Panc1 (cell line): ENCODE measurements at regions not wholly inside any gene's neighbourhood (a gene's known extent, or its start where the extent isn't known, plus 50 kb on each side); places are given as distances from the start of the nearest gene placed in this dataset.
A peak's percentile ranks its signal among the peaks of the same experiment; 100 is the strongest.

Experiments used
- ATAC-seq: fragments of 200-7000 bp; cut with Tn5 transposase; 2 replicates; pipeline ENCODE4 v1.9.1; 2020; ENCODE audit warnings: mild to moderate bottlenecking, moderate library complexity
- BruUV-seq: library from RNA; stranded (reverse); fragments of 400-500 nt; replicated peaks from 2 replicates; lab custom pipeline; 2021; lab: Mats Ljungman, UMichigan
- CTCF ChIA-PET: fragments of 300-600 bp; sonication (Branson Sonifier 250); formaldehyde crosslinking; loops from one replicate; lab custom pipeline; 2022; ENCODE audit warnings: antibody characterized with exemption; lab: Charles Lee
- POLR2A ChIA-PET: fragments of 300-600 bp; sonication (Branson Sonifier 250); formaldehyde crosslinking; loops from one replicate; lab custom pipeline; 2022; ENCODE audit warnings: antibody characterized with exemption; lab: Charles Lee
- DNase-seq: peaks from one replicate; pipeline ENCODE4 v3.0.0-alpha.2; 2010; ENCODE audit warnings: low read depth, low spot score
- H3K27ac ChIP-seq: 2 replicates; pipeline ENCODE4 v1.5.1; 2011; ENCODE audit warnings: mild to moderate bottlenecking, low read length, inconsistent platforms
- H3K27me3 ChIP-seq: fragments of 200-500 bp; sonication (Bioruptor generic); 2 replicates; pipeline ENCODE4 v1.6.0; 2014; ENCODE audit warnings: low read length, inconsistent platforms; ENCODE audit not compliant: control insufficient read depth, insufficient read depth
- H3K36me3 ChIP-seq: fragments of 200-500 bp; sonication (Bioruptor generic); 2 replicates; pipeline ENCODE4 v1.5.1; 2014; ENCODE audit warnings: inconsistent platforms, mild to moderate bottlenecking, low read length, moderate library complexity; ENCODE audit not compliant: control insufficient read depth, insufficient read depth
- H3K4me1 ChIP-seq: 2 replicates; pipeline ENCODE4 v1.5.1; 2011; ENCODE audit warnings: inconsistent platforms, mild to moderate bottlenecking, low read length, moderate library complexity; ENCODE audit not compliant: control insufficient read depth, insufficient read depth
- H3K4me3 ChIP-seq, 2 experiments: 2 replicates each; pipeline ENCODE4 v1.5.1; 2011 to 2012; ENCODE audit warnings: low read depth in 2 of 2, low read length in 2 of 2, mild to moderate bottlenecking in 2 of 2, inconsistent platforms in 1 of 2, moderate library complexity in 1 of 2
- H3K9me3 ChIP-seq: fragments of 200-500 bp; sonication (Bioruptor generic); 2 replicates; pipeline ENCODE4 v1.5.1; 2014; ENCODE audit warnings: low read depth, mild to moderate bottlenecking, inconsistent platforms, low read length, moderate library complexity; ENCODE audit not compliant: control insufficient read depth, insufficient read depth
- CTCF ChIP-seq: fragments of 450-650 bp; IDR thresholded peaks from 2 replicates; pipeline ENCODE4 v1.5.1; 2017; ENCODE audit warnings: mild to moderate bottlenecking
- POLR2AphosphoS5 ChIP-seq: IDR thresholded peaks from 2 replicates; pipeline ENCODE4 v1.6.1; 2012; ENCODE audit warnings: mild to moderate bottlenecking, low read depth, low read length, moderate library complexity
- SIN3A ChIP-seq: IDR thresholded peaks from 2 replicates; pipeline ENCODE4 v1.6.1; 2012; ENCODE audit warnings: low read depth, mild to moderate bottlenecking, low read length, moderate library complexity, borderline replicate concordance; ENCODE audit not compliant: insufficient read depth
- TCF7L2 ChIP-seq: IDR thresholded peaks from 2 replicates; pipeline ENCODE4 v1.6.1; 2011; ENCODE audit warnings: mild to moderate bottlenecking, low read depth, low read length, inconsistent platforms
- in situ Hi-C: cut with HindIII; loops from 2 replicates; pipeline ENCODE4 v1.10.0; 2016; ENCODE audit warnings: low sequenced_read_pairs, low pct_unique_long_range_greater_than_20kb
- intact Hi-C: fragments of 100-400 bp; cut with micrococcal nuclease; formaldehyde crosslinking; loops from one replicate; pipeline ENCODE4 v1.10.0; 2022; ENCODE audit not compliant: unreplicated experiment
- TF ChIP-seq, protein P1 (sequence below), 2 experiments: IDR thresholded peaks; 2 replicates each; pipeline ENCODE4 v1.6.1; 2011 to 2012; ENCODE audit warnings: low read depth in 2 of 2, control low read depth in 1 of 2, low read length in 1 of 2, mild to moderate bottlenecking in 1 of 2, moderate library complexity in 1 of 2; ENCODE audit not compliant: insufficient read depth in 1 of 2

GRCh38 chr5:24788829-24789514 is 144.2 kb upstream of the CDH10 start:
- no TSS peak for BruUV-seq
- POLR2A ChIA-PET: no interaction called here
- Histone ChIP-seq H3K36me3 (no peaks in the 10 kb centered on the region), H3K27me3 (no peaks in the 10 kb centered on the region), H3K4me1 (no peaks in the 10 kb centered on the region), H3K9me3 (no peaks in the 10 kb centered on the region; the same call in 1 of the 2 replicates), H3K27ac (peak overlapping the region; percentile 23; the same call in 1 of the 2 replicates), H3K4me3 (no peak overlapping the region)
- CTCF ChIA-PET: no interaction called here
- intact Hi-C loops: no loop called here
- in situ Hi-C loops: no loop called here
- TF ChIP-seq SIN3A: no peak
- TF ChIP-seq POLR2AphosphoS5: no peak
- TF ChIP-seq TCF7L2: no peak
- TF ChIP-seq, protein P1, sequence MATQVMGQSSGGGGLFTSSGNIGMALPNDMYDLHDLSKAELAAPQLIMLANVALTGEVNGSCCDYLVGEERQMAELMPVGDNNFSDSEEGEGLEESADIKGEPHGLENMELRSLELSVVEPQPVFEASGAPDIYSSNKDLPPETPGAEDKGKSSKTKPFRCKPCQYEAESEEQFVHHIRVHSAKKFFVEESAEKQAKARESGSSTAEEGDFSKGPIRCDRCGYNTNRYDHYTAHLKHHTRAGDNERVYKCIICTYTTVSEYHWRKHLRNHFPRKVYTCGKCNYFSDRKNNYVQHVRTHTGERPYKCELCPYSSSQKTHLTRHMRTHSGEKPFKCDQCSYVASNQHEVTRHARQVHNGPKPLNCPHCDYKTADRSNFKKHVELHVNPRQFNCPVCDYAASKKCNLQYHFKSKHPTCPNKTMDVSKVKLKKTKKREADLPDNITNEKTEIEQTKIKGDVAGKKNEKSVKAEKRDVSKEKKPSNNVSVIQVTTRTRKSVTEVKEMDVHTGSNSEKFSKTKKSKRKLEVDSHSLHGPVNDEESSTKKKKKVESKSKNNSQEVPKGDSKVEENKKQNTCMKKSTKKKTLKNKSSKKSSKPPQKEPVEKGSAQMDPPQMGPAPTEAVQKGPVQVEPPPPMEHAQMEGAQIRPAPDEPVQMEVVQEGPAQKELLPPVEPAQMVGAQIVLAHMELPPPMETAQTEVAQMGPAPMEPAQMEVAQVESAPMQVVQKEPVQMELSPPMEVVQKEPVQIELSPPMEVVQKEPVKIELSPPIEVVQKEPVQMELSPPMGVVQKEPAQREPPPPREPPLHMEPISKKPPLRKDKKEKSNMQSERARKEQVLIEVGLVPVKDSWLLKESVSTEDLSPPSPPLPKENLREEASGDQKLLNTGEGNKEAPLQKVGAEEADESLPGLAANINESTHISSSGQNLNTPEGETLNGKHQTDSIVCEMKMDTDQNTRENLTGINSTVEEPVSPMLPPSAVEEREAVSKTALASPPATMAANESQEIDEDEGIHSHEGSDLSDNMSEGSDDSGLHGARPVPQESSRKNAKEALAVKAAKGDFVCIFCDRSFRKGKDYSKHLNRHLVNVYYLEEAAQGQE (IDR thresholded peaks at IDR 0.05; ENCODE audit: insufficient read depth in 1 of 2, low read depth in 2 of 2, low read length in 1 of 2): no peak
- TF ChIP-seq CTCF: no peak
- ATAC-seq: peak; percentile 76
- no peak for DNase-seq

GRCh38 chr5:24786108-24786507 is 141.3 kb upstream of the CDH10 start:
- no peak for TF ChIP-seq POLR2AphosphoS5
- TF ChIP-seq, protein P1 (IDR thresholded peaks at IDR 0.05; ENCODE audit: insufficient read depth in 1 of 2, low read depth in 2 of 2, low read length in 1 of 2): no peak
- TF ChIP-seq SIN3A: no peak
- TF ChIP-seq CTCF: no peak
- TF ChIP-seq TCF7L2: no peak
- in situ Hi-C loops: no loop called here

More at GRCh38 chr5:24786108-24786507, 141.3 kb upstream of the CDH10 start:
- intact Hi-C loops: no loop called here
- Histone ChIP-seq H3K27me3 (no peaks in the 10 kb centered on the region), H3K36me3 (no peaks in the 10 kb centered on the region), H3K4me3 (no peak overlapping the region), H3K9me3 (no peaks in the 10 kb centered on the region; the same call in 1 of the 2 replicates), H3K4me1 (no peaks in the 10 kb centered on the region), H3K27ac (no peak overlapping the region)
- ATAC-seq: no peak
- CTCF ChIA-PET: no interaction called here
- POLR2A ChIA-PET: no interaction called here
- DNase-seq: no peak
- BruUV-seq: no TSS peak
